ENCODE measurements at regions not wholly inside any gene's neighbourhood (a gene's known extent, or its start where the extent isn't known, plus 50 kb on each side); places are given as distances from the start of the nearest gene placed in this dataset.

- Histone ChIP-seq H3K9me3 (ENCODE audit: control insufficient read depth, low read depth, low read length) (no peaks in the 10 kb centered on the region), H2AFZ (ENCODE audit: control insufficient read depth, low read length) (no peak overlapping the region), H3K9me1 (ENCODE audit: control insufficient read depth, extremely low read depth, insufficient read depth, low read length) (no peaks in the 10 kb centered on the region), H3K27me3 (ENCODE audit: control insufficient read depth, extremely low read depth, insufficient read depth, low read length) (no peaks in the 10 kb centered on the region), H3K27ac (ENCODE audit: control insufficient read depth, insufficient read depth, low read length) (no peak overlapping the region), H3K79me2 (ENCODE audit: control insufficient read depth, insufficient read depth, low read length) (no peaks in the 10 kb centered on the region), H3K4me1 (ENCODE audit: control insufficient read depth, extremely low read depth, insufficient read depth, low read length) (no peaks in the 10 kb centered on the region), H3K36me3 (ENCODE audit: control insufficient read depth in 2 of 2, extremely low read depth in 1 of 2, insufficient read depth in 2 of 2, low read length in 2 of 2) (no peaks in the 10 kb centered on the region), H3K4me2 (ENCODE audit: control insufficient read depth, extremely low read depth, insufficient read depth, low read depth, low read length) (no peak overlapping the region), H4K20me1 (ENCODE audit: control insufficient read depth, extremely low read depth, insufficient read depth, low read length) (no peaks in the 10 kb centered on the region), H3K9ac (ENCODE audit: control insufficient read depth, extremely low read depth, insufficient read depth, low read length) (no peak overlapping the region), H3K4me3 (ENCODE audit: control insufficient read depth in 2 of 3, extremely low read depth in 1 of 3, insufficient read depth in 2 of 3, low read depth in 1 of 3, low read length in 3 of 3) (no peak overlapping the region)
- DNase-seq (ENCODE audit: low read depth, low spot score): no peak
- FAIRE-seq: peak; percentile 61
- dilution Hi-C loops (cut with MboI; ENCODE audit: extremely low pct_ligation_motif_present, low sequenced_read_pairs): no loop called here
- TF ChIP-seq EZH2 (IDR thresholded peaks at IDR 0.05; ENCODE audit: low read length): no peak
- TF ChIP-seq, protein P1, sequence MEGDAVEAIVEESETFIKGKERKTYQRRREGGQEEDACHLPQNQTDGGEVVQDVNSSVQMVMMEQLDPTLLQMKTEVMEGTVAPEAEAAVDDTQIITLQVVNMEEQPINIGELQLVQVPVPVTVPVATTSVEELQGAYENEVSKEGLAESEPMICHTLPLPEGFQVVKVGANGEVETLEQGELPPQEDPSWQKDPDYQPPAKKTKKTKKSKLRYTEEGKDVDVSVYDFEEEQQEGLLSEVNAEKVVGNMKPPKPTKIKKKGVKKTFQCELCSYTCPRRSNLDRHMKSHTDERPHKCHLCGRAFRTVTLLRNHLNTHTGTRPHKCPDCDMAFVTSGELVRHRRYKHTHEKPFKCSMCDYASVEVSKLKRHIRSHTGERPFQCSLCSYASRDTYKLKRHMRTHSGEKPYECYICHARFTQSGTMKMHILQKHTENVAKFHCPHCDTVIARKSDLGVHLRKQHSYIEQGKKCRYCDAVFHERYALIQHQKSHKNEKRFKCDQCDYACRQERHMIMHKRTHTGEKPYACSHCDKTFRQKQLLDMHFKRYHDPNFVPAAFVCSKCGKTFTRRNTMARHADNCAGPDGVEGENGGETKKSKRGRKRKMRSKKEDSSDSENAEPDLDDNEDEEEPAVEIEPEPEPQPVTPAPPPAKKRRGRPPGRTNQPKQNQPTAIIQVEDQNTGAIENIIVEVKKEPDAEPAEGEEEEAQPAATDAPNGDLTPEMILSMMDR (optimal IDR thresholded peaks at IDR 0.05 in 1 of 3, IDR thresholded peaks at IDR 0.05 in 1 of 3, conservative IDR thresholded peaks at IDR 0.05 in 1 of 3; ENCODE audit: extremely low read depth in 1 of 3, insufficient read depth in 2 of 3, low read length in 3 of 3): peak in 2 of 3 experiments; percentile 49 to 52
Measured at GRCh38 chr3:176430244-176431037, 766.8 kb downstream of the TBL1XR1 start.

GRCh38 chr3:176428552-176428951, 768.7 kb downstream of the TBL1XR1 start:
- dilution Hi-C loops (cut with MboI; ENCODE audit: extremely low pct_ligation_motif_present, low sequenced_read_pairs): no loop called here
- H3K9ac ChIP-seq (ENCODE audit: control insufficient read depth, extremely low read depth, insufficient read depth, low read length): no peak overlapping the region
- no peak overlapping the region for H3K4me2 ChIP-seq (ENCODE audit: control insufficient read depth, extremely low read depth, insufficient read depth, low read depth, low read length)
- DNase-seq (ENCODE audit: low read depth, low spot score) (no peak), FAIRE-seq (no peak)
- H3K4me3 ChIP-seq (ENCODE audit: control insufficient read depth in 2 of 3, extremely low read depth in 1 of 3, insufficient read depth in 2 of 3, low read depth in 1 of 3, low read length in 3 of 3): no peak overlapping the region
- no peaks in the 10 kb centered on the region for H3K27me3 ChIP-seq (ENCODE audit: control insufficient read depth, extremely low read depth, insufficient read depth, low read length)
- no peaks in the 10 kb centered on the region for H3K4me1 ChIP-seq (ENCODE audit: control insufficient read depth, extremely low read depth, insufficient read depth, low read length)
- no peaks in the 10 kb centered on the region for H3K36me3 ChIP-seq (ENCODE audit: control insufficient read depth in 2 of 2, extremely low read depth in 1 of 2, insufficient read depth in 2 of 2, low read length in 2 of 2)
- H3K9me3 ChIP-seq (ENCODE audit: control insufficient read depth, low read depth, low read length): no peaks in the 10 kb centered on the region
- TF ChIP-seq EZH2 (IDR thresholded peaks at IDR 0.05; ENCODE audit: low read length): no peak
- TF ChIP-seq, protein P1 (optimal IDR thresholded peaks at IDR 0.05 in 1 of 3, IDR thresholded peaks at IDR 0.05 in 1 of 3, conservative IDR thresholded peaks at IDR 0.05 in 1 of 3; ENCODE audit: extremely low read depth in 1 of 3, insufficient read depth in 2 of 3, low read length in 3 of 3): no peak
- H3K79me2 ChIP-seq (ENCODE audit: control insufficient read depth, insufficient read depth, low read length): no peaks in the 10 kb centered on the region
- no peak overlapping the region for H3K27ac ChIP-seq (ENCODE audit: control insufficient read depth, insufficient read depth, low read length)
- no peak overlapping the region for H2AFZ ChIP-seq (ENCODE audit: control insufficient read depth, low read length)
- H3K9me1 ChIP-seq (ENCODE audit: control insufficient read depth, extremely low read depth, insufficient read depth, low read length): no peaks in the 10 kb centered on the region
- no peaks in the 10 kb centered on the region for H4K20me1 ChIP-seq (ENCODE audit: control insufficient read depth, extremely low read depth, insufficient read depth, low read length)
